HG03442 (cell line): ENCODE measurements at regions not wholly inside any gene's neighbourhood (a gene's known extent, or its start where the extent isn't known, plus 50 kb on each side); places are given as distances from the start of the nearest gene placed in this dataset.

Experiments
- ATAC-seq: cut with Tn5 transposase; IDR thresholded peaks from one replicate; pipeline ENCODE4 v1.9.1; 2021; ENCODE audit warnings: mild to moderate bottlenecking, moderate library complexity; ENCODE audit not compliant: unreplicated experiment

DNA sequence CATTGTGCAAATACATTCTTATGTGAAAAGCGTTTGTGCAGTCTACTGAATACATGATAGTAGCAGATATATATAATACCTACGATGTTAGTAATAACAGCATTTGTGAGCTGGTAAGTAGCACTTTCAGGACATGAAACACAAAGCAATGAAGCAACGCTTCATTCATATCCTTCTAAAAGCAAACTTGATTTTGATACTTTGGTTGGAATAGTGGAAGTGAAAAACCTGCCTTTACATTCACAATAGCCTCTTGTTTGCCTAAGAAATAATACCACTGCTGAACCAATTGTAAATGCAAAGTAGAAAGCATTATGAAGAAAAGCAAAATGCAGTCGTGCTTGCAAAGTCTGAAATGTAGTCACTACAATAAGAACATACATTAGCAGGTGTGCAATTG is 926.3 kb downstream of the FSTL5 start:
- ATAC-seq, result no peak

DNA sequence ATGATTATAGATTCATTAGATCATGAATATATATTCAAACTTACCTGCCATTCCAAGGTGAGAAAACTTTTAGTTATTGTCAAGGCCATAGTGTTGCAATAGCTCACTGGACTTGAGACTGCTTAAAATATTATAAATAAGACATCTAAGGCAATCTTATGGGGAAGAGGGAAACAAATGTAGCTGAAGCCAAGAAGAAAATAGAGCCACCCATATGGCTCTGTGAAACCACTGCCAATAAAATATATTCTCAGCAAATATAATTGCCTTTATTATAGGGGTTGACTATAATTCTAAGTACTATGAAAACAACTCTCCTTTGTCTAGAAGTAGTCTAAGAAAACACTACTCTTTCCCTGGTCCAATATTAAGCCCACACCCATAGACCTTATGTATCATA is 938.5 kb downstream of the FSTL5 start:
- no peak for ATAC-seq

DNA sequence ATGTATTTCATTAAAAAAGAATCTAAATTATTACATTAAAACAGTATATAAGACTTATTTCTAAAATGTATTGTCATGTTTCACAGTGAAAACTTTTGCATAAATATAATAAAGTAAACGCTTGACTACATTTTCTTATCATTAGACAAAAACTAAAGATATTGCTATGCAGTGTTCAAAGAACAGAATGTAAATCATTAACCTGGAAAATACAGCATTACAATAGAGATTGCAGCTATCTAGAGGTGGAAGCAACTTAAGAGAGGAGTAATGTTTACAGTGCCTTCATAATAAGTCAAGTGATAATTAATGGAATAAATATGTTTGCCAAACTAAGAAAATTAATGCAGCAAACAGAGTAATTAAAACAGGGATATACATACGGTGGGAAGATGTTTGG is 940.9 kb downstream of the FSTL5 start:
- ATAC-seq, result no peak

DNA sequence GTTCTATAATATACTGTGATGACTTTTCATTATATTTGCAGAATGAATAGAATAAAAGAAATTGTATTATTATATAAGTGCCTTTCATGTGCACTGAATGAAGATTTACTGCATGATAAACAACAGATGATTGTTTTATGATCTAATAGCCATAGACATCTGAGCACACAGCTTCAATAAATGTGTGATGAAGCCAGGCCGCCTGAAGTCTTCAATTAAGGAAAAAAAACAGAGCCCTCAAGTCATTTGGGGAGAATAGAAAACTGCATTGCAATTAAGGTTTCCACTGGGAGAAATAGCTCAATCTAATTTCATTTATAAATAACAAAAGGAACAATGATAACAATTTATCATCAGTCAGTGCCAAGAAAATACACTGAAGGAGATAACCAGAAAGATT is 955.2 kb downstream of the FSTL5 start:
- no peak for ATAC-seq

DNA sequence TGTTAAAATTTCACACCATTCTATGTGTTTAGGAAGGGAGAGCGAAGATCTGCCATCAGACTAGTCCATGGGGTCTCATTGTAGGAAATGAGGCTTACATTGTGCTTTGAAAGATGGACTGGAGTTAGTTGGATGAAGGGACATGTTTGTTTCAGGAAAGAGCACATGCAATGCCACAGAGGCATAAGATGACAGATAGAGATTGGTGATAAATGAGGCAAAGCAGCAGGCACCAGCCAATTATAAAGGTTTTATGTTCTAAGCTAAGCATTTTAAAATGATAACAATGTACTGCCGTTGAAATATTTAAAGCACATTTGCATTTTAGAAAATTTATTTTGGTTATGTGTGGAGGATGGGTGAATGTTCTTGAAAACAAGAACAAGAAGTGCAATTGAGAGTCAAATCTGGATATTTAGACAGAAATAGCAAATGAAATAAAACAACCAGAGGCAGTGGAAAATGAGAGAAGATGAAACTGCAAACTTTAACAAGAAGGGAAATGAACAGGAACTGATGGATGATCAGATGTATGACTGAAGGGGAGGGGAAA is 957.2 kb downstream of the FSTL5 start:
- no peak for ATAC-seq

DNA sequence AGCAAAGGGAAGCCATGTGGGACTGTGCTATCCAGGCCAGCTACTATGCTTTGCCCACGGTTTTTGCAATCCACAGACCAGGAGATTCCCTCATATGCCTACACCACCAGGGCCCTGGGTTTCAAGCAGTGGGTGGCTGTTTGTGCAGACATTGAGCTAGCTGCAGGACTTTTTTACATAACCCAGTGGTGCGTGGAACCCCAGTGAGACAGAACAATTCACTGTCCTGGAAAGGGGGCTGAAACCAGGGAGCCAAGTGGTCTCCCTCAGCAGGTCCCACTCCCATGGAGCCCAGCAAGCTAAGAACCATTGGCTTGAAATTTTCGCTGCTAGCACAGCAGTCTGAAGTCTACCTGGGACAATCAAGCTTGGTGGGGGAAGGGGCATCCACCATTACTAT is 959.9 kb downstream of the FSTL5 start:
- ATAC-seq, result no peak

DNA sequence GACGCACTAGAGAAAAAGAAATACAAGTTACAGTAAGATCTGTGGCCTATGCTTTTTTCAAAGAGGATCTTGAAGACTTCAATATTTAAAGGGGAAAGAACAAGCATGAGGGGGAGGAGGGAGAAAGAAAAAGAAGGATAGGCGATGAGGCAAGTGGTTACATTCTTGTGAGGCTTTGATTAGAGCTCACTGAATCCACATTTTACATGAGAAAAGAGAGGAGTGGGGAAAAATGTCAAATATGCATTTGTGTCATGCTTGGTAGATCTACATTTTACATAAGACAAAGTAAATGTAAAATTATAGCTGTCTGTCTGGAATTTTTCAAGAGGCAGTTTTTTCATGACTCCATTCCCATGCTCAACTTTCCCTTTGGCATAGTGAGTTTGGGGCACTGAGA is 965.9 kb downstream of the FSTL5 start:
- ATAC-seq, result no peak

DNA sequence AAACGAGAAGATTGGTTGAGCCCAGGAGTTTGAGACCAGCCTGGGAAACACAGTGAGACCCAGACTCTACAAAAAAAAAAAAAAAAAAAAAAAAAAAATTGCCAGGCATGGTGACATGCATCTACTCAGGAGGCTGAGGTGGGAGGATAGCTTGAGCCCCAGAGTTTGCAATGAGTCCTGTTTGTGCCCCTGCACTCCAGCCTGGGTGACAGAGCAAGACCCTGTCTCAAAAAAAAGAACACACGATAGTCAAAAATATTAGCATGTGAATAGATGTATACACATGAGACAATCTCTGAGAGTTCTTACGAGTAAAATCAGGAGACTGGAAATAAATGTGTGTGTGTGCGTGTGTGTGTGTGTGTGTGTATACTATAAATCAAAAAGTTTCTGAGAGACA is 966.3 kb downstream of the FSTL5 start:
- no peak for ATAC-seq

DNA sequence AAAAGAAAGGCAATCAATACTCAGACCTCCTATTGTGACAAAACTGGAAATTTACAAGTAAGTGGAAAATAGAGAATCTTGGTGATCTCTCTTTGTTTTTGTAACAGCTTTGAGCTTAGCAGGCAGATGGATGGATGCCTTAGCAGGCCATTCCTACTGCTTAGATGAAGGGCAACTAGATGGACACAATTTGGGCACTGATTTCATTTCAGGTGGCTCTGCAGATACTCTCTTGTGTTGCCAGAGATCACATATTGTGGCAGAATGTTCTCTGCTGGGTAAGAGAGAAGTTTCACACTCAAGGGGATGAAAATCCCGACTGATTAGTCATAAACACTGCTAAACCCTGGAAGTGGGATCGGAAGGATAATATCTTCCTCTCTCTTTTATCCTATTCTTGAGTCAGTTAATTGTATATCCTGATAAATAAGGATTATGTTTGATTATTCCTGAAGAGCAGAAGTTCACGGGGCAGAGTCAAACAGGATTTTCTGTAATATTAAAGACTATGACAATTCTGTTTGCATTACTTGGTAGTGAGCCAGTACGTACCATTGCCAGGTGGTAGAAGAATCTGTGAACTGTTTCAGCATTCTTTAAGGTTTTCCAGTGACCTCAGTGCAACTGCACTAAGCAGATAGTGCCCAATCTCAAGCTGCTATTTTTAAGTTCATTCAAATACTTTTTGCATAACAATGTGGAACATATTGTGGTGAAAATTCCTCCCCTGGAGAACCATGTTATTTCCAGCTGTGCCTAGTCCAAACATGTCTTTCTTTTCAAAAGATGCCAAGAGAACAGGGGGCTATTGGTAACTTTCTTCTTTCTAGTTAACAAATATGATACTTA is 974.3 kb downstream of the FSTL5 start:
- no peak for ATAC-seq

DNA sequence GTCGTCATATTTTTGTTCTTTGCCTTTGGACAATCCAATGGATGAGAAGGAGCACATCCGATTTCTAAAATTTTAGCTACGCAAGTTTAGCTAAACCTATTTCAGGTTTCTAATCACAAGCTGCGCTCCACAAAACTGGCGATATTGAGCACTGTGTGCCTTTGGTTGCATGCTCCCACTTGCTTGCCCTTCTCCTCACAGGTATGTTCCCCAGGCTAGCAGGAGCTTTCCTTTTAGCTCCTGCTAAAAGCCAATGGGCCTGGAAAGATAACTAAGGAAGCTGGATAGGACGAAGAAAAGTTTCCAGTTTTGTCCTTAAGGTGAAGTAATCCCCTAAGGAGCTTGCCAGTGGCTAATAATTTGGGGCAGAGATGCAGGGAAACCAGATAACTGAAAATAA is 975.2 kb downstream of the FSTL5 start:
- ATAC-seq, result no peak

DNA sequence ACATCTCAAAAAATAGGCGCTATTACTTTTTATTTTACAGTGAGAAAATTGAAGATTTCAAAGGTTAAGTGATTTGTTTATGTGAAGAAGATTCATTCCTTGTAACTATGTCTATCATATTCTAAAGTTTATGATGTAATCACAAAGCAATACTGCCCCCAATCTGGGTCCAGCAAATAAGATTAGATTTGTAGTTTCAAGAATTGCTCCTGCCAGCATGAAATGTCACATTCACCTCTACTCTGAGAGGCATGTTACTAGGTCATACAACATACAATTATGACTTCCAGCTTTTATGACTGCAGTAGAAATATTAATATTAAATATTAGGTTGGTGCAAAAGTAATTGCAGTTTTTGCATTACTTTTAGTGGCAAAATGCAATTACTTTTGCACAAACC is 976.2 kb downstream of the FSTL5 start:
- no peak for ATAC-seq

DNA sequence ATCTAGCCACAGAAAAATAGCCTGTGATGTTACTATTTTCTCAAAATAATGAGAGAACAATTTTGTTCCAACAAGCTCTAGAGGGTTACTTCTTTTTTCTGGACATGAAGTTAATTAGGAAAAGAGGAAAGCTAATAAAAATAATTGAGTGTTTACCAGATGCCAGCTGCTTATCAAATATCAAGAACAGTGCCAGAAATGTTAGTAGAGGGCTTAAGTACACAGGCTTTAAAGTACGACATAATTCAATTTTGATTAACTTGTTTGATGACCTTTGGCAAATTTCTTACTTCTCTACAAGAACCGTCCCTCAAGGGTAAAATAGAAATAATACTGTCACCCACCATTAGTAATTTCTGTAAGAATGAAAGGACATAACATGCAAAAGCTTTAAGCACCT is 977.0 kb downstream of the FSTL5 start:
- ATAC-seq, result no peak

DNA sequence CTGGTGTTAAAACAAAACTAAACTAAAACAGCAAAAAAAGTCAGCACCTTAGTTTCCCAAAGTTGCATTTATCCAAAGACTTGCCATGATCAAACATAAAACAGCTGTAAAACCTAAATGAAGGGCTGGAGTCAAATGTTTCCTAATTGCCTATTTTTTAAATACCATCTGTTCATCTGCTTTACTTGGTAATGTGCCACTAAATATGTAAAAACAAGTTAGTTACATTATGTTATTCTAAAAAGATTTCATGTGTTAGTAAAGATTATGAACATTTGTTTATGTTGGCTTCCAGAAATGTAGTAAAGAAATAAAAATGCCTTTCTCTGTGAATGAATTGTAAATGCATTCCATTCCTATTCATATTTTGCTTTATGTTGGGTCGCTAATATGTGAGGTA is 977.8 kb downstream of the FSTL5 start:
- ATAC-seq, result no peak

DNA sequence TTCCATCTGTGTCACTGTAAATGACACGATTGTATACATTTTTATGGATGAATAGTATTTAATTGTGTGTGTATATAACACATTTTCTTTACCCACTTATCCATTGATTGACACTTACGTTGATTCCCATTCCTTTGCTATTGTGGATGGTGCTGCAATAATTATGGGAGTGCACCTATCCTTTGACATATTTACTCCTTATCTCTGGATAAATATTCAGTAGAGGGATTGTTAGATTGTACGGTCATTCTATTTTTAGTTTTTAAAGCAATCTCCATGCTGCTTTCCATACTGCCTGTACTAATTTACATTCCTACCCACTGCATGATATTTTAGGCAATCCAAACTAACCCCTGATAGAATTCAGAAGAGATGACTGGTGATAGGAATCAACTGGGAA is 980.1 kb downstream of the FSTL5 start:
- ATAC-seq, result no peak

DNA sequence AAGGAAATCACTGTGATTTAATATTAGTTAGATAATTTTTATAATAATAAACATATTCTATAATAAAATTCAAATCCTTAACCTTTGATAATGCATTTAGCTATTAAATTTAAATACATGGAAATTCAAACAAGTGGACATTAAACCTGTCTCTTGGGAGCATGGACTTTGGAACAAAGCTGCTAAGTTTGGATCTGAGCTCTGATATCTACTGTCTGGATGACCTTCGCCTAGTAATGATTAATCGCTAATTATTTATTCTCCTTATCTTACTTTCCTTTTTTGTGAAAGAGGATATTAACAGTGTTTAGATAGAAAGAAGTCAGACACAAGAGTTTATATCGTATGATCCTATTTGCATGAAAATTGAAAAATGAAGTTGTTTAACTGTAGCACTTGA is 980.9 kb downstream of the FSTL5 start:
- no peak for ATAC-seq

DNA sequence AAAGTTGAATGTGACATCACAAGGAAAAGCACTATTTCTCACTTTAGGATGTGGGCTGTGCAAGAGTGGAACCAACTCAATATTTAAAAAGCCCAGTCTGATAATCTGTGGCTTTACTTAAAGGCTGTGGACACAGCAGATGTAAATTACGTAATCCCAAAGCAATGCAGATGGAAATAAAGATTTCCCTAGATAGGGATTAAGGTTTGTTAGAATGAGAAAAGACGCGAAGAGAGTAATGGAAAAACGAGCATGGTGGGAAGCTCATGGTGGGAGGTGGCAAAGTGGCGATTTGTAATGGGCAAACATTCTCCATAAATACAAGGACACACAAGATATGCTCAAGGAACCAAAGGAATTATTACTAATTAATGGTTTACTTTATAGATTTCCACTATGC is 985.5 kb downstream of the FSTL5 start:
- no peak for ATAC-seq

DNA sequence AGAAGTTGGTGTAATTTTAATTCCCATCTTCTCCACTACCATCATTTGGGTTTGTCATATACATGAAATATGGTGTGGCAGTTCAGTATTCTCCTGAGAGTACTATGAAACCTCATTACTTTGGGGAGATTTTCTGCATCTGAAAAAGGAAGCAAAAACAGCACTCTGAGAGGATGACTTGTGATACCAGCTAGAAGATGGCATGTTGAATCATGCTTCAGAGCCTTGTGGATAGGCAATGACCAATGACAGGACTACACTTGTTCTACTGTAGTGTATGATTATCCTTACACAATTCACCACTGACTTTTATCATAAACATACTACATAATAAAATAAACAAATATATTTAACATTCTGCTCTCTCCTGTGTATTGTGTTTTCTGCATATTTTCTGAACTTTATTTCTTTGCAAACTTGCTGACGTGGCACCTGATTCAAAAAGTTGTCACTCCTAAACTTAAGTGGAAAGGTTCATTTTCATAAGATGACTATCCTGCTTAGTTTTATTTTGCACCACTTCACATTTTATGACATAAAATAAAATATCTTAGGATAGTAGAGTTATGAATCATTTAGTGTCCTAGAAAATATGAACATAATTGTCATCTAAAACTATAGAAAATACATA is 991.3 kb downstream of the FSTL5 start:
- ATAC-seq, result no peak

DNA sequence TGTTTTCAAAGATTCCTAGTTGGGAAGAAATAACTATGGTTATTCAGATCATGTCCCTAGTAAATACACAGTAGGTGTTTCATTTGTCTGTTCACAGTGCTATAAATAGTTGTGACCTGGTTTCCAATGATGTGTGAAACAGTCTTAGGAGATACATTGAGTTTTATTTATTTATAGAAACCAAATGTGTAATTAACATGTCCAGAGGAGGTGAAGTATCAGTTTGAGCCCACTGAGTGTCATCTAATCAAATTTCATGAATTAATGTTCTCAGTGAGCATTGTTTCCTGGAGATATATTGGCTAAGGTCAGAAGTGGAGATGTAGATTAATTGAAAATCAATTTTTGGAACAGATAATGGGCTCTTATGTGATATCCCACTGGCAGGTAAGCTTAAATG is 996.3 kb downstream of the FSTL5 start:
- ATAC-seq, result no peak

DNA sequence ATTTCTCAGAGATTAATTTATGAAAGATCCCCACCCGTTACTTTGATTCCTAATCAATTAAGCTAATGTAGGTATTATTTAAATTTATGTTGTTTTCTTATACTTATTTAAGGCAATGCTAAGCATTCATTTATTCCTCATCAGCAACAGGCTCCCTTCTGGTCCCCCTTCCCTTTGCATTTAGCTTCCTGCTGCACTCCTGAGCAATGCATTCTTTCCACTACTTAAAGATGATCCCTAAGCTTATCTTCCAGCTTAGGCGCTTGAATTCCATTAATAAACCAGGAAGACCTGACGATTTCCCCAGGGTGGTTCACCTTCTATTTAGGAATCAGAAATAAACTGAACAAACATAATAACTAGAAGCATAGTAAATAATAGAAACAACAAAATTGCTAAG is 1003.1 kb downstream of the FSTL5 start:
- ATAC-seq, result no peak

DNA sequence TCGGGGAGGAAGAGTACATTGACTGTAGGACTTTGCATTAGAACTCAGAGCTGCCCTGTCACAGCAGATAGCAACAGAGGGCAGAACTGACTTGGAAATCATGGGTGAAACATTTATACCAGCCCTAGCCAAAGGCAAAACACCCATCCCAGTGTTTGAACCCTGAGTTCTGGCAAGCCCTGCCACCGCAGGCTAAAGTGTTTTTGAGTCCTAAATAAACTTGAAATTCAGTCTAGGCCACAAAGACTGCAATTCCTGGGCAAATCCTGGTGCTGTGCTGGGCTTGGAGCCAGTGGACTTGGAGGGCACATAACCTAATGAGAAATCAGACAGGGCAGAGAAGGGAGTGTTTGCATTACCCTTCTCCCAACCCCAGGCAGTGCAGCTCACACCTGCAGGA is 1015.7 kb downstream of the FSTL5 start:
- ATAC-seq, result no peak

DNA sequence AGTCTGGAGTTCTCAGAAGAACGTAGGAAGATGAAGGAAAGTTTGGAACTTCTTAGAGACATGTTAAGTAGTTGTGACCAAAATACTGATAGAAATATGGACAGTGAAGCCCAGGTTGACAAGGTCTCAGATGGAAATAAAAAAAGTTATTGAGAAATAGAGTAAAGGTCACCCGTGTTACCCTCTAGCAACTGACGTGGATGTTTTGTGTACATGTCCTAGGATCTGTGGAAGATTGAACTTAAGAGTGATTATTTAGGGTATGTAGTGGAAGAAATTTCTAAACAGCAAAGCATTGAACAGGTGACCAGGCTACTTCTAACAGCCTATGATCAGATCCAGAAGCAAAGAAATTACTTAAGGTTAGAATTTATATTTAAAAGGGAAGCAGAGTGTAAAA is 1020.4 kb downstream of the FSTL5 start:
- no peak for ATAC-seq

DNA sequence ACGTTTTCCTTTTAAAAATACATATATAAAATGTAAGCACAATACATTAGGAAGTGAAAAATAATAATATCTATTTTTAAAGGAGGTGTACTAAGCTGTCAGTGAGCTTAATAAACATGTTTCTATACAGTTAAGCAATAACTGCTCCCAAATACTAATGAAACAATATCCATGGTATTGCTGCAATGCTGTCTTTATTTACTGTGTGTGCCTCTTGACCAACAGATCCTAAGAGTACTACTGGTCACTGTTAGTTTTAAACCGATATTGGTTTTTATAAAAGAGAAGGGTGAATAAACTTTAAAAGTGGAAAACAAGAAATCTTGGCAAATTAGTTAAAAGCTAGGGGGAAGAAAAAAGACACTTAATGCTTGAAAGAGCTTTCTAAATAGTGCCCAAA is 1029.0 kb downstream of the FSTL5 start:
- ATAC-seq, result no peak
